AG04450 (cell line): ENCODE measurements at regions not wholly inside any gene's neighbourhood (a gene's known extent, or its start where the extent isn't known, plus 50 kb on each side); places are given as distances from the start of the nearest gene placed in this dataset.

Source experiments
- CTCF ChIA-PET: fragments of 300-600, 350-600 bp; formaldehyde crosslinking; extraction: SDS; loops from one replicate; lab custom pipeline; 2022; ENCODE audit warnings: antibody characterized with exemption, inconsistent platforms; lab: Charles Lee
- POLR2A ChIA-PET: fragments of 350-600 bp; formaldehyde crosslinking; extraction: SDS; loops from one replicate; lab custom pipeline; 2021; ENCODE audit warnings: antibody characterized with exemption, inconsistent platforms; lab: Yijun Ruan, JAX
- DNase-seq: peaks from one replicate; pipeline ENCODE4 v3.0.0-alpha.2; 2011; ENCODE audit warnings: low read depth, low spot score
- H3K27ac ChIP-seq: one replicate; pipeline ENCODE4 v1.5.1; 2012; ENCODE audit warnings: low read depth, low read length, control low read depth
- H3K27me3 ChIP-seq: one replicate; pipeline ENCODE4 v1.6.0; 2012; ENCODE audit warnings: low read length; ENCODE audit not compliant: control insufficient read depth, insufficient read depth
- H3K4me3 ChIP-seq: 2 replicates; pipeline ENCODE4 v1.5.1; 2011; ENCODE audit warnings: mild to moderate bottlenecking, low read depth, low read length, control low read depth
- H3K9me3 ChIP-seq: 2 replicates; pipeline ENCODE4 v1.5.1; 2012; ENCODE audit warnings: low read length; ENCODE audit not compliant: control insufficient read depth, insufficient read depth
- CTCF ChIP-seq: IDR thresholded peaks from 2 replicates; pipeline ENCODE4 v1.5.1; 2011; ENCODE audit warnings: low read depth, low read length, control low read depth, inconsistent platforms

DNA sequence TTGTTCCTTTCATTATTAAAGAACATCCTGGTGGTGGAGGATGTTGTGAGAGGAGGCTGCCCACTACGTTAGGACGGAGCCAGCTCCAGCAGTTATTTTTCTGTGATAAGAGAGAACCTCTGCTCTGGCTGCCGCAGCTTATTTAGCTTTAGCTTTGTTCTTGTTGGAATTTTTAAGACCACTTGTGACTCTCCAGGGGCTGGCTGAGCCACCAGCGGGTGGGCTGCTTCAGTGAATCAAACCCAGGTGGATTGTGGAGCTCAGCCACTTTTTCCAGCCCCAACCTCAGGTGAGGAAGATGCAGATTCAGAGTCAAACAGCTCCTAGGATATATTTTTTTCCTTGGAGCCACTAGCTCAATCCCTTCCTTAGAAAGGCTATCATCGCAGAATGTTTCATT lies 83.1 kb upstream of the CTTNBP2NL start:
- Histone ChIP-seq H3K27me3 (peaks cover 23% of the 10 kb centered on the region), H3K27ac (no peak overlapping the region), H3K9me3 (no peaks in the 10 kb centered on the region), H3K4me3 (no peak overlapping the region)
- TF ChIP-seq CTCF: no peak
- ChIA-PET CTCF (interaction anchor here (1.4 to 2.7 kb wide), 2 partner anchors 14 to 24 kb away, joined by 5 to 16 read pairs; no protein-coding TSS in a partner anchor), POLR2A (no interaction called here)
- DNase-seq: no peak

GRCh38 chr1:112316254-112316913 lies 79.6 kb upstream of the CTTNBP2NL start:
- ChIA-PET CTCF (no interaction called here), POLR2A (no interaction called here)
- Histone ChIP-seq H3K4me3 (no peak overlapping the region), H3K27ac (no peak overlapping the region), H3K9me3 (no peaks in the 10 kb centered on the region), H3K27me3 (peaks cover 13% of the 10 kb centered on the region)
- no peak for TF ChIP-seq CTCF
- DNase-seq: no peak

DNA sequence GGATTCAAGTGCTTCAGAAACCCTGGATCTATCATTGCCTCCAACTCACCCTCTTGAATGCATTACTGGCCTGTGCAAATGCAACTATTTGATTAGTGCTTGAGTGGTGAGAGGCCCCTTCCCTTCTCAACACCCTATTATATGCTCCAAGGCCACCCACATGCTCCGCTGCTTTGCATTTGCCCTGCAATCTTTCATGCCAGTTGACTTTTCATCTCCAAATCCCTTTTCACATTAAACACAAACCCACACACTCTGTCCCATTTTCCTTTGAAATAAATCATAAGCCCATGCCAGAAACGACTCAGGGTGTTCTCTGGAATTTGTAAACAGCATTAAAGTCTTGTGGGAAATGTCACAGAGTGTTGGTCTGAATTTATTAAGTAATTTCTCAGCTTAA lies 78.9 kb upstream of the CTTNBP2NL start:
- POLR2A ChIA-PET: no interaction called here
- H3K27ac ChIP-seq: no peak overlapping the region
- H3K27me3 ChIP-seq: peaks cover 15% of the 10 kb centered on the region
- CTCF ChIA-PET: interaction anchor here (0.9 to 1.1 kb wide), 2 partner anchors 18 to 19 kb away, joined by 3 read pairs; no protein-coding TSS in a partner anchor
- no peak overlapping the region for H3K4me3 ChIP-seq
- no peaks in the 10 kb centered on the region for H3K9me3 ChIP-seq
- TF ChIP-seq CTCF: no peak
- DNase-seq: no peak

DNA sequence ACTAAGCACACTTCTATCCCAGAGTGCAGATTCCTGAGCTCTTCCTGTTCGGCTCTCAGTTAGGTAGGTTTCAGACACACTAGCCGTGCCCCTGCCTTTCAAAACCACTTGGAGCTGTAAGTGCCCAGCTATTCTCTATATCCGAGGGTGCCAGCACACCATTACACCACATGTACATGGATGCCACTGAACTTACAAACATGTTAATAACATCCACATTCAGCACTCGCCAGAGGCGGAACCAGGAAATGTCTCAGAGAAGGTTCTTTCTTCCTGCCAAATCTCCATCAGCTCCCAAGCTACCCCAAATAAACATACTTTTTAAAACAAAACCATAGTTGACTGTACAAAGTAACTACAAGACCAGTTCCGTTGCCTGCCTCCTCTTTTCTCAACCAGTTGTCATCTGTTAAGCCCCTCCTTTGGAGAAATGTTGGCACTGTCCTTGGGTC lies 78.4 kb upstream of the CTTNBP2NL start:
- ChIA-PET CTCF (interaction anchor here (0.9 to 1.4 kb wide), 3 partner anchors 19 to 21 kb away, joined by 3 read pairs; no protein-coding TSS in a partner anchor), POLR2A (no interaction called here)
- no peaks in the 10 kb centered on the region for H3K9me3 ChIP-seq
- TF ChIP-seq CTCF: no peak
- no peak overlapping the region for H3K27ac ChIP-seq
- H3K27me3 ChIP-seq: peaks cover 15% of the 10 kb centered on the region
- no peak overlapping the region for H3K4me3 ChIP-seq
- DNase-seq: no peak

GRCh38 chr1:112318263-112318662 lies 77.8 kb upstream of the CTTNBP2NL start:
- Histone ChIP-seq H3K27me3 (peaks cover 17% of the 10 kb centered on the region), H3K4me3 (no peak overlapping the region), H3K27ac (peak overlapping the region; percentile 11), H3K9me3 (no peaks in the 10 kb centered on the region)
- ChIA-PET POLR2A (no interaction called here), CTCF (interaction anchor here (0.9 to 1.4 kb wide), 2 partner anchors 19 to 21 kb away, joined by 3 to 6 read pairs; no protein-coding TSS in a partner anchor)
- no peak for TF ChIP-seq CTCF
- no peak for DNase-seq
